Tibial artery (tissue), 4 donors: ENCODE measurements at regions not wholly inside any gene's neighbourhood (a gene's known extent, or its start where the extent isn't known, plus 50 kb on each side); places are given as distances from the start of the nearest gene placed in this dataset.

Experiments
- DNase-seq, 2 donors: peaks; one replicate each; pipeline ENCODE4 v3.0.0-alpha.2; 2019
- H3K27ac ChIP-seq, 2 donors: fragments of 200-600 bp; sonication (generic) in 1 of 2; 1 replicate in 1 of 2; 2 replicates in 1 of 2; pipeline ENCODE4 v1.5.1; 2018 to 2019; ENCODE audit warnings: mild to moderate bottlenecking in 1 of 2
- H3K27me3 ChIP-seq, 2 donors: fragments of 200-600 bp; sonication (generic) in 1 of 2; one replicate each; pipeline versions ENCODE4 v1.5.1 to v1.6.0; 2016 to 2019
- H3K36me3 ChIP-seq, 3 donors: fragments of 200-600 bp; sonication (generic) in 2 of 3; one replicate each; pipeline ENCODE4 v1.5.1; 2016 to 2019; ENCODE audit warnings: mild to moderate bottlenecking in 2 of 3
- H3K4me1 ChIP-seq, 4 donors: fragments of 200-600 bp; sonication (generic) in 2 of 4; 1 replicate in 3 of 4; 2 replicates in 1 of 4; pipeline ENCODE4 v1.5.1; 2016 to 2019
- H3K4me3 ChIP-seq, 2 donors: fragments of 200-600 bp; sonication (generic) in 1 of 2; 1 replicate in 1 of 2; 2 replicates in 1 of 2; pipeline ENCODE4 v1.5.1; 2018 to 2019; ENCODE audit warnings: mild to moderate bottlenecking in 2 of 2
- H3K9me3 ChIP-seq, 3 donors: fragments of 200-600 bp; sonication (generic) in 1 of 3; one replicate each; pipeline ENCODE4 v1.5.1; 2016 to 2019
- intact Hi-C: fragments of 100-400 bp; cut with DNase I; formaldehyde crosslinking; loops from one replicate; pipeline ENCODE4 v1.15.0; 2023; ENCODE audit warnings: low total_unique reads
- TF ChIP-seq, protein P1 (sequence below), 2 experiments: fragments of 200-600 bp in 1 of 2; fragments of 450-650 bp in 1 of 2; IDR thresholded peaks; one replicate each; pipeline ENCODE4 v1.5.1; 2017 to 2019; ENCODE audit warnings: antibody characterized with exemption in 2 of 2, mild to moderate bottlenecking in 1 of 2, moderate library complexity in 1 of 2

DNA sequence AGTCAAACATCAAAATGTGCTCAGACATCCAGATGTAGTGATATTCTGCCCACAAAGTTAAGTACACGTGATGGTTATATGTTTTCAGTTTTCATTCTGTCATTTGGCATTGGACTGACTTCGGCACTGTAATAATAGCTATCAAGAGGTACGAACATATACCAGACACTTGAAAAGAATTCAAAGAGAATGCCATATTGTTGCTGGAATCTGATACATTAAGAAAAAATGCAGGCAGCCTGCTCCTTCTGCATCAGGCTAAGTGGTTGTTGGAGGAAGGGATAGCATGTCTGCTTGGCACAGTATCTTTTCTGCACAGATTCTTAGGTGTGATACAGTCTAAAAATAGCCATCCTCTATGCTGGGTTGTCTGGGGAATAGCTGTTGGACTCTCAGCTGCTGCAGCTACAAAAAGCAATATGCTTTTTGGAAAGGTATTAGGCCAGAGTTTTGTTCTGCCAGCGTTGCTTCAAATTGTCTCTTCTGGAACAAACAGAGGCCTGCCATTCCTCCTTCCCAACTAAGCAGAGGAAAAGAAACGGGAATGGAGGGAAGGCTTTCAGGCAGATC, 892.6 kb downstream of the TBC1D22A start:
- no peaks in the 10 kb centered on the region for H3K36me3 ChIP-seq
- no peaks in the 10 kb centered on the region for H3K27me3 ChIP-seq
- no peak overlapping the region for H3K4me3 ChIP-seq
- no peak for DNase-seq
- TF ChIP-seq, protein P1, sequence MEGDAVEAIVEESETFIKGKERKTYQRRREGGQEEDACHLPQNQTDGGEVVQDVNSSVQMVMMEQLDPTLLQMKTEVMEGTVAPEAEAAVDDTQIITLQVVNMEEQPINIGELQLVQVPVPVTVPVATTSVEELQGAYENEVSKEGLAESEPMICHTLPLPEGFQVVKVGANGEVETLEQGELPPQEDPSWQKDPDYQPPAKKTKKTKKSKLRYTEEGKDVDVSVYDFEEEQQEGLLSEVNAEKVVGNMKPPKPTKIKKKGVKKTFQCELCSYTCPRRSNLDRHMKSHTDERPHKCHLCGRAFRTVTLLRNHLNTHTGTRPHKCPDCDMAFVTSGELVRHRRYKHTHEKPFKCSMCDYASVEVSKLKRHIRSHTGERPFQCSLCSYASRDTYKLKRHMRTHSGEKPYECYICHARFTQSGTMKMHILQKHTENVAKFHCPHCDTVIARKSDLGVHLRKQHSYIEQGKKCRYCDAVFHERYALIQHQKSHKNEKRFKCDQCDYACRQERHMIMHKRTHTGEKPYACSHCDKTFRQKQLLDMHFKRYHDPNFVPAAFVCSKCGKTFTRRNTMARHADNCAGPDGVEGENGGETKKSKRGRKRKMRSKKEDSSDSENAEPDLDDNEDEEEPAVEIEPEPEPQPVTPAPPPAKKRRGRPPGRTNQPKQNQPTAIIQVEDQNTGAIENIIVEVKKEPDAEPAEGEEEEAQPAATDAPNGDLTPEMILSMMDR (IDR thresholded peaks at IDR 0.05), result no peak
- H3K4me1 ChIP-seq, result no peaks in the 10 kb centered on the region
- no peaks in the 10 kb centered on the region for H3K9me3 ChIP-seq
- intact Hi-C loops, result no loop called here
- H3K27ac ChIP-seq, result no peak overlapping the region

DNA sequence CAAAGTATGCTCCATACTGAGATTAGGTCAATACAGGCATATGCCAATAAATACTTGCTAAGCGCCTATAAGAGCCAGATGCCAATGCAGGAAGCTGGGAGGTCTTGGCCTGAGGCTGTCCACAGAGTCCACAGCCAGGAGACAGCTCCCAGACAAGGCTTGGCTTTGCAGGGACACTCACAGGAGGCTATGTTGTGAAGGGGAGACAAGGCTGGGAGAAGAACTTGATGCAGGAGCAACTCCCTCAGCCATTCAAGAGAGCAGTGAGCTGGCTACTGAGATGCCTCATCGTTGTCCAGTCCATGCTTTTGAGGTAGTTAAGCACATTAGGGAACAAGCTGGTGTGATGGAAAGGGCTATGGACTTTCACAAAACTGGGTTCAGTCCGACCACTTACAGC, 891.5 kb downstream of the TBC1D22A start:
- no peak for DNase-seq
- TF ChIP-seq, protein P1 (IDR thresholded peaks at IDR 0.05), result no peak
- Histone ChIP-seq H3K36me3 (no peaks in the 10 kb centered on the region), H3K4me3 (no peak overlapping the region), H3K9me3 (no peaks in the 10 kb centered on the region), H3K4me1 (no peaks in the 10 kb centered on the region), H3K27ac (no peak overlapping the region), H3K27me3 (no peaks in the 10 kb centered on the region)
- intact Hi-C loops, result no loop called here

DNA sequence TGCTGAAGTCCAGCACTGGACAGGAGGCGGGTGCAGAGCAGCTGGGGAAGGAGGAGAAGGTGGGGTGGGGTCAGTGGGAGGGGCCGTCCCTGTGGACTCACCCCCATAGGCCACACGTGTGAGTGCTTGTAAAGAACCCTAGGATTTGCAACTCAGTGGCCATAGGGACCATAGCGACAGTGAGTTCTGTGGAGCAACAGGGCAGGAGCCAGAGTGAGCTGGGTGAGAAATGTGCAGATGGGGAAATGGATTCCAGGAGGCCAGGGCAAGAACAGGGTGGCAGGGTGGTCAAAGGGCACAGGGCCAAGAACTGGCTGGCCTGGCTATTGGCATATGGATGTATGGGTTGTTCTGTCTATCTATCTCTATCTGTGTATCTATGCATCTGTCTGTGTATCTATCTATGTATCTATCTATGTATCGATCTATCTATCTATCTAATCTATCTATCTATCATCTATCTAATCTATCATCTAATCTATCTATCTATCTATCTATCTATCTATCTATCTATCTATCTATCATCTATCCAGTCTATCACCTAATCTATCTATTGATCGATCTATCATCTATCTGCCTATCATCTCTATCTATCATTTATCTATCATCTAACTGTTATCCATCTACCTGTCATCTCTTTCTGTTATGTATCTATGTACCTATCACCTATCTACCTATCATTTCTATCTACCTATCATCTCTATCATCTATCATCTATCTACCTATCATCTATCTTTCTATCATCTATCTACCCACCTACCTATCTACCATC, 889.0 kb downstream of the TBC1D22A start:
- Histone ChIP-seq H3K9me3 (no peaks in the 10 kb centered on the region), H3K4me1 (no peaks in the 10 kb centered on the region), H3K4me3 (no peak overlapping the region), H3K27me3 (no peaks in the 10 kb centered on the region), H3K36me3 (no peaks in the 10 kb centered on the region), H3K27ac (no peak overlapping the region)
- DNase-seq, result no peak
- intact Hi-C loops, result no loop called here
- TF ChIP-seq, protein P1 (IDR thresholded peaks at IDR 0.05), result no peak

DNA sequence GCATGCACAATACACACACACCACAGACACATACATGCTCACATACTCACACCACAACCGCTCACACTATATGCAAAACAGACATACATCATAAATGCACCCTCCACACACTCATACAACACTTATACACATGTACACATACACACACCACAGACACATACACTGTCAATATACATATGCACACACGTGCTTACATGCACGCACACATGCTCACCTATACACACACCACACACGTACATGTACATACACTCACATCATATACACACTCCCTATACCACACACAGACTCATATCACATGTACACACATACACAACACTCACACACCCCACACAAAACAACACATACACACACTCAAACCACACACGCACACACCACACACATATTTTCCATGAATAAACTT, 885.3 kb downstream of the TBC1D22A start:
- H3K4me1 ChIP-seq, result no peaks in the 10 kb centered on the region
- TF ChIP-seq, protein P1 (IDR thresholded peaks at IDR 0.05), result no peak
- H3K9me3 ChIP-seq, result no peaks in the 10 kb centered on the region
- DNase-seq, result no peak
- H3K4me3 ChIP-seq, result no peak overlapping the region
- H3K27me3 ChIP-seq, result no peaks in the 10 kb centered on the region
- H3K36me3 ChIP-seq, result no peaks in the 10 kb centered on the region
- intact Hi-C loops, result no loop called here
- H3K27ac ChIP-seq, result no peak overlapping the region

DNA sequence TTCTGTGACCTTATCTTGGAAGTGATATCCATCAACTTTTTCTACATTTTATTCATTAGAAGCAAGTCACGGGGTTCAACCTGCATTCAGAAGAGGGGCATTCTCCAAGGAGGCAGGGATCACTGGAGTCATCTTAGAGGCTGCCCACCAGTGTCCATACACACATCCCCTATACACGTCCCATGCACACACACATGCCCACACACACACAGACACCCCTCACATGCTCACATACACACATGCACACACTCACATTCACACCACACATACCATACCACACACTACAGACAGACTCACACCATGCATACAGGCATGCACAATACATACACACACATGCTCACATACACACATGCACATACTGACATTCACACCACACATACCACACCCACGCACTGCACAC, 884.7 kb downstream of the TBC1D22A start:
- H3K4me1 ChIP-seq, result no peaks in the 10 kb centered on the region
- H3K36me3 ChIP-seq, result no peaks in the 10 kb centered on the region
- no peaks in the 10 kb centered on the region for H3K27me3 ChIP-seq
- DNase-seq, result no peak
- no peak overlapping the region for H3K4me3 ChIP-seq
- intact Hi-C loops, result no loop called here
- TF ChIP-seq, protein P1 (IDR thresholded peaks at IDR 0.05), result no peak
- no peak overlapping the region for H3K27ac ChIP-seq
- no peaks in the 10 kb centered on the region for H3K9me3 ChIP-seq
